ENCODE measurements at regions not wholly inside any gene's neighbourhood (a gene's known extent, or its start where the extent isn't known, plus 50 kb on each side); places are given as distances from the start of the nearest gene placed in this dataset.

GRCh38 chr1:115190540-115191170, 101.4 kb upstream of the TSPAN2 start:
- no peak for TF ChIP-seq CTCF (conservative IDR thresholded peaks at IDR 0.05; ENCODE audit: low read depth, low read length)
- no peak for TF ChIP-seq EZH2 (IDR thresholded peaks at IDR 0.05; ENCODE audit: borderline replicate concordance, low read depth, low read length, poor library complexity, severe bottlenecking)
